HG02588 (cell line): ENCODE measurements at regions not wholly inside any gene's neighbourhood (a gene's known extent, or its start where the extent isn't known, plus 50 kb on each side); places are given as distances from the start of the nearest gene placed in this dataset.
"Not testable (repeated sequence)": the region's sequence is repeated elsewhere in the genome, so short reads cannot be mapped to it uniquely, and the experiment has no call there.

Source experiments
- ATAC-seq: cut with Tn5 transposase; IDR thresholded peaks from one replicate; pipeline ENCODE4 v1.9.1; 2021; ENCODE audit warnings: mild to moderate bottlenecking, moderate library complexity; ENCODE audit not compliant: unreplicated experiment

DNA sequence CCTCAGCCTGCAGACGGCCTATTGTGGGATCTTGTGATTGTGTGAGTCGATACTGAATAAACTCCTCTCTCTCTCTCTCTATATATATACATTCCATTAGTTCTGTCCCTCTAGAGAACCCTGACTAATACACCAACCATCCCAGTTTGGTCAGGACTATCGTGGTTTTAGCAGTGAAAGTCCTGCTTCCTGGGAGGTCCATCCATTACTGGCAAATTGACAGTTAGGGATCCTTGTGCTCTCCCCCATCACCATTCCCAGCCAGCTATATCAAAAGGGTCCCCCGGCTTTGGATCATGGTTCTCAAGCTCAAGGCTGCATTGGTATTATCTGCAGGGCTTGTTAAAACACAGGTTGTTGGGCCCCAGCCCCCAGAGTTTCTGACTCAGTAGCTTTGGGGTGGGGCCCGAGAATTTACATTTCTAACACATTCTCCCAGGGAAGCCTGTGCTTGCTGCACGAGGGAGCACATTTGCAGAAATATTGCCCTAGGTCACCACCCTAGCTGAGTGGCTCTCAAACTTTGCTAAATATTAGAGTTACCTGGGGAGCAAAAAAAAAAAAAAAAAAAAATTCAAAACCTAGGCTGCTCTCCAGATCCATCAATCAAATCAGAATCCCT is 899.1 kb upstream of the AUTS2 start:
- no peak for ATAC-seq

GRCh38 chr7:68700414-68700813 is 897.9 kb upstream of the AUTS2 start:
- ATAC-seq, result no peak

- ATAC-seq, result no peak
Observed at GRCh38 chr7:68706291-68706690, 892.0 kb upstream of the AUTS2 start.

DNA sequence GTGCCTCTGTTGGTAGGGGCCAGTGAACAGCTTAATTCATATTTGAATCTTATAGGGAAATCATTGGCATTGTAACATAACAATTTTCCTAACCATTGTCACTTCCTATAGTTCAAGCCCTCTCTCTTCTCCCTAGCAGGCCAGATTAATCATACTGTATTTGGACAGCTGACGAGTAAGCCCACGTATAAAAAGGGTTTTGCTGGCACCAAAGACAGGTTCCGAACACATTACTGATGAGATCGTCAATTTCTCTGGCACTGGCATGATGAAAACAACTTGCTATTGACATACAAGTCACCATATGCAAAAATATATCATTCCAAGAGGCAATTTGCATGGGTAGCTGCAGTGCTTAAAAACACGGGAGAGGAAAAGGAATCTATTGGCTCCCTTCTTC is 891.1 kb upstream of the AUTS2 start:
- ATAC-seq, result no peak

- ATAC-seq, result no peak
Observed at GRCh38 chr7:68707958-68708357, 890.3 kb upstream of the AUTS2 start.

DNA sequence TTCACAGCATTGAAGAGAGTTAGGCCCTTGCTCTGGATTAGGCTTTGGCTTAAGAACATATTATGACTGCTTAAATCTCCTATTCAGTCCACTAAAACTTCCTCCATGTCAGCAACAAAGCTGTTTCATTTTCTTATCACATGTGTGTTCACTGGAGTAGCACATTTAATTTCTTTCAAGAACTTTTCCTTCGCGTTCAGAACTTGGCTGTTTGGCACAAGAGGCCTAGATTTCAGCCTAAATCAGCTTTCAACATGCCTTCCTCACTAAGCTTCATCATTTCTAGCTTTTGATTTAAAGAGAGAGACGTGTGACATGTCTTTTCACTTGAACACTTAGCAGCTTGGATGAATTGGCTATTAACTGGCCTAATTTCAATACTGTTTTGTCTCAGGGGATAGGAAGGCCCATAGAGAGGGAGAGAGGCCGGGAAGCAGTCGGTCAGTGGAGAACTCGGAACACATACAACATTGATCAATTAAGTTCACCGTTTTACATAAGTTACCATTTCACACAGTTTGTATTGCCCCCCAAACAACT is 885.2 kb upstream of the AUTS2 start:
- ATAC-seq, result no peak

GRCh38 chr7:68714135-68714534 is 884.1 kb upstream of the AUTS2 start:
- ATAC-seq, result not testable (repeated sequence)

- ATAC-seq, result no peak
Observed at GRCh38 chr7:68715907-68716306, 882.4 kb upstream of the AUTS2 start.

DNA sequence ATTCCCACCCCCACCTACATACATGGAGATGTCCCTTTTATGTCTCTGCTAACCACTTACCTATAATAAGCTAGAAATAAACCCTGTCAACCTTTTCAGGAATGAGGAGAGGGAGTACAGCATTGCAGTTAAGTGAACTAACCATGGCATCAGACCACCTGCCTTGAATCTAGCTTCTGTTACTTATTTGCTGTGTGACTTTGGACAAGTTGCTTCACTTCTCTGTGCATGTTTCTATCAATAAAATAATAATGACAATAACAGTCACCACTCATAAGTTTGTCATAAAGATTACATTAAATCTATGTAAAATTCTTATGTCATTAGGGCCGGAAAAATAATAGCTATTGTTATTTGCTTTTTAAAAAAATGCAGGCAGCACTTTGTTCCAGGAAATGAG is 881.1 kb upstream of the AUTS2 start:
- no peak for ATAC-seq

- ATAC-seq, result no peak
Observed at GRCh38 chr7:68718097-68718551, 880.2 kb upstream of the AUTS2 start.

- ATAC-seq, result no peak
Observed at GRCh38 chr7:68720697-68721096, 877.6 kb upstream of the AUTS2 start.

DNA sequence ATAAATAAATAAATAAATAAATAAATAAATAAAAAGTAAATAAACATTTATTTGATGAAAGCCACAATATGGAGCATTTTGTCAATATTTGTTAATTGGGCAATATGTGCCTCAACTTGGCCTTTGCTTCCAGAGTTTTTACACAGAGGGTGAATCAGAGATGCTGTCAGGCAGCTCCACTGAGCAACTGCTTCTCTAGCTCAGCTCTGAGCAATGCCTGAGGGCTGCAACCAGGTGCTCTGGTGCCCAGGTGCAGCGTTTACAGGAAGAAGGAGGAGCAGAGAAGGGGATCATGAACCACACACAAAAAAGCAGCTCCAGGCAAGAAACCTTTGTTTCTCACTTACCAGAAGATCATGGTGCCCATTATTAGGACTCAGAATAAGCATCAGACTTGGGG is 876.2 kb upstream of the AUTS2 start:
- no peak for ATAC-seq

- ATAC-seq, result no peak
Observed at GRCh38 chr7:68724965-68725364, 873.3 kb upstream of the AUTS2 start.

GRCh38 chr7:68725843-68726785 is 872.2 kb upstream of the AUTS2 start:
- no peak for ATAC-seq

- not testable (repeated sequence) for ATAC-seq
Observed at GRCh38 chr7:68728720-68729119, 869.6 kb upstream of the AUTS2 start.

GRCh38 chr7:68729371-68729770 is 868.9 kb upstream of the AUTS2 start:
- no peak for ATAC-seq

DNA sequence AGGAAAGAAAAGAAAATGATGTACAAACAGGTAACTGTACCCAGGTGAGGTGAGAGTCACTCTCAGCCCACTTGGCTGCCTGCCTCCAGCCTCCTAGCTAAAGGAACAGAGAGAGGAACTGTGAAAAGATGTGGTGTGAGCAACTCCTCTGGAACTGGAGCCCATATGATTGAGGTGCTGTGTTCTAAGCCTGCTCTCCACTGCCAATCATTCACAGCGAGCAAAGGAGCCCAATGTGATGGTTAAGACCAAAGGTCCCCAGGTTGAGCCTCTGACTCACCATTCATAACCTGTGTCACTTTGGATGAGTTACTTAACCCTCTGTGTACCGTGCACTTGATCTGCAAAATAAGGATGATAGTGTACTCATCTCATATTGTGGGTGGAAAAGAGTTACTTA is 868.1 kb upstream of the AUTS2 start:
- no peak for ATAC-seq

GRCh38 chr7:68730964-68731363 is 867.3 kb upstream of the AUTS2 start:
- no peak for ATAC-seq

DNA sequence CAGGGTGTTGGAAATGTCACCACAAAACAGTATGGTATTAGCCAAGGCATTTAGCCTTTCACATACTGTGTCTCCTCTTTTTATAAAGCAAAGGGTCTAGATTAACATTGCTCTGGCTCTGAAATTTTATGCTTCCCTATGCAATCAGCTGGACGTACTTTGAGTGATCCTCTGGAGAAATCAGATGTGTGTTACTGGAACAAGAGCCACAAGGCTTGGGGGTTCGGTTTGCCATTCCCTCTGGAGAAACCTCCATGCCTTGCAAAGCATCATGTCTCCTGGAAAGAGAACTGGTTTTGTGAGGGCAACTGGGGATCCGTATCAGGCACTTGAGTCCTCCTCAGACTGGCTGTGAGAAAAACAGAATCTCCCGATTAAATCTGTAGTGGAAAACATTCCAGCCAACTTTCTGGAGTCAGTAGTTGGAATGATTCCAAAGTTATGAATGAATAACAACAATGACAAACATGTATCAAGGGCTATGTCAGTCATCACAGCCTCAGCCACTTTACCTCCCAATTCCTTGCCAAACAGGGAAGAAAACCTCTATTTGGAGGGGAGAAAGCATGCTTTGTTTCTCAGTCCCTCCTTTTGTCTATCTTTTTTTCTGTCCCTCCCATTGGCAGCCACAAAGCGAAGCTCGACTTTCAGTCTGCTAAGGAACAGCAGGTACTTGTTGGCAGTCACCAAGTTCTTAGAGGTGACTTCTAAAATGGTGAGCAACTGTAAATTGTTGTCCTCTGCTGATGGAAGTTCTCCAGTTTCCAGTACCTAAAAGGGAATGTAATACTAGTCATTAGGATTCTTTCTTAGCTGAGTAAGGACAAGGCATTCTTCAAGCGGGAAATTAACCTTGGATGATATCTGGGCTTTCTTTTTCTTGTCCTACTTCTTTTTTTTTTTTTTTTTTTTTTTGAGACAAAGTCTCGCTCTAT is 864.8 kb upstream of the AUTS2 start:
- no peak for ATAC-seq

DNA sequence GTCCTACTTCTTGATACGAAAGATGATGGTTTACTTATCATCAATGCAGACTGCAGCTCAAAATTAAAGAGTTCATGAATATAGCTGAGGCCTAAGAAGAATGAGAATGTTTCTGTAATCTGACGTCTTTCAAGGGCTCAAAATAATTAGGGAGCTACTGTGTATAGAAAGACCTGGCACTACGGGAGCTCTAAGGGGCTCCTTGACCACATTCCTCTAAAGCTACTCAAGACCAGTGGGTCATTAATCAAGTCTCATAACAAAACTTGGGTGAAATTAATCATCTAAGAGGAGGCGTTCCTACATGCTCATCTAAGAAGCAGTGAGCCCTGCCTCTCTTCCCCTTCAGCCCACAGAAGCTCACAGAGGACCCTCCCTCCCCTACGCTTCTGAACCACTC is 863.8 kb upstream of the AUTS2 start:
- no peak for ATAC-seq

GRCh38 chr7:68739306-68739705 is 859.0 kb upstream of the AUTS2 start:
- ATAC-seq, result no peak
